A549 (cell line): ENCODE measurements at regions not wholly inside any gene's neighbourhood (a gene's known extent, or its start where the extent isn't known, plus 50 kb on each side); places are given as distances from the start of the nearest gene placed in this dataset.

Experiments used
- ATAC-seq, 2 experiments: fragments of 200-7000 bp in 1 of 2; fragments of >200 bp in 1 of 2; cut with Nextera tagmentation in 1 of 2; cut with Tn5 transposase in 1 of 2; 3 replicates each; pipeline versions ENCODE4 v1.8.0 to v1.9.1; 2018 to 2020; ENCODE audit warnings: mild to moderate bottlenecking in 1 of 2, moderate library complexity in 1 of 2
- CTCF ChIA-PET: fragments of 300-600 bp; sonication (Branson Sonifier 250); formaldehyde crosslinking; extraction: SDS; loops from one replicate; lab custom pipeline; 2021; ENCODE audit warnings: antibody characterized with exemption, inconsistent platforms; lab: Yijun Ruan, JAX
- POLR2A ChIA-PET: fragments of 350-600 bp; formaldehyde crosslinking; extraction: SDS; loops from one replicate; lab custom pipeline; 2021; ENCODE audit warnings: antibody characterized with exemption, inconsistent platforms; lab: Yijun Ruan, JAX
- DNase-seq, 2 experiments: peaks; one replicate each; pipeline versions ENCODE4 v3.0.0 to v3.0.0-alpha.2; 2011 to 2016; ENCODE audit warnings: low read depth in 1 of 2, low spot score in 1 of 2
- FAIRE-seq: peaks from 2 replicates; lab custom pipeline; 2011; peaks lifted over from hg19 to GRCh38; lab: Jason Lieb, UNC
- H3K27ac ChIP-seq, 2 experiments: fragments of >200 bp; sonication (Bioruptor Twin); formaldehyde crosslinking; 3 replicates each; pipeline ENCODE4 v1.5.1; 2016 to 2017
- H3K4me1 ChIP-seq: fragments of >200 bp; sonication (Bioruptor Twin); formaldehyde crosslinking; 3 replicates; pipeline ENCODE4 v1.6.1; 2016
- H3K4me2 ChIP-seq: fragments of >200 bp; sonication (Bioruptor Twin); formaldehyde crosslinking; 3 replicates; pipeline ENCODE4 v1.6.1; 2016
- H3K4me3 ChIP-seq: fragments of >200 bp; sonication (Bioruptor Twin); formaldehyde crosslinking; 3 replicates; pipeline ENCODE4 v1.5.1; 2016
- H3K9me3 ChIP-seq: fragments of >200 bp; sonication (Bioruptor Twin); formaldehyde crosslinking; 3 replicates; pipeline ENCODE4 v1.6.1; 2016
- ATOH8 ChIP-seq: fragments of 250-450 bp; sonication (Bioruptor Pico); IDR thresholded peaks from 2 replicates; pipeline ENCODE4 v1.5.0; 2020; ENCODE audit warnings: low read depth, mild to moderate bottlenecking, moderate library complexity
- BCL3 ChIP-seq: fragments of >200 bp; sonication (Bioruptor Twin); formaldehyde crosslinking; IDR thresholded peaks from 3 replicates; pipeline ENCODE4 v1.6.1; 2016
- CBX2 ChIP-seq: fragments of 200-600 bp; sonication (generic); IDR thresholded peaks from 2 replicates; pipeline ENCODE4 v1.6.1; 2016; ENCODE audit warnings: low read depth, mild to moderate bottlenecking, borderline replicate concordance
- CEBPB ChIP-seq, 2 experiments: fragments of >200 bp in 1 of 2; sonication (Bioruptor Twin) in 1 of 2; formaldehyde crosslinking in 1 of 2; IDR thresholded peaks; 2 replicates each; pipeline ENCODE4 v1.6.1; 2012 to 2016
- CHD2 ChIP-seq: fragments of 150-350 bp; IDR thresholded peaks from 2 replicates; pipeline ENCODE4 v1.6.1; 2014; ENCODE audit warnings: low read length; ENCODE audit not compliant: partially characterized antibody
- EHF ChIP-seq: fragments of 250-450 bp; sonication (Bioruptor Pico); IDR thresholded peaks from 2 replicates; pipeline ENCODE4 v1.5.0; 2020; ENCODE audit warnings: mild to moderate bottlenecking
- EHMT2 ChIP-seq: fragments of 200-600 bp; sonication (generic); IDR thresholded peaks from 2 replicates; pipeline ENCODE4 v1.6.1; 2016; ENCODE audit warnings: antibody characterized with exemption, low read depth, mild to moderate bottlenecking, moderate library complexity
- FOSB ChIP-seq: fragments of 250-450 bp; sonication (Bioruptor Pico); IDR thresholded peaks from 2 replicates; pipeline ENCODE4 v1.5.0; 2020; ENCODE audit warnings: mild to moderate bottlenecking, moderate library complexity
- FOSL2 ChIP-seq, 2 experiments: fragments of 450-650 bp in 1 of 2; fragments of >200 bp in 1 of 2; sonication (Bioruptor Twin) in 1 of 2; formaldehyde crosslinking; IDR thresholded peaks; 2 replicates each; pipeline versions ENCODE4 v1.5.0 to v1.6.1; 2016 to 2020; ENCODE audit warnings: mild to moderate bottlenecking in 1 of 2, moderate library complexity in 1 of 2
- GATA3 ChIP-seq: IDR thresholded peaks from 2 replicates; pipeline ENCODE4 v1.6.1; 2012; ENCODE audit warnings: borderline replicate concordance
- HES2 ChIP-seq: fragments of >200 bp; sonication (Bioruptor Twin); formaldehyde crosslinking; IDR thresholded peaks from 2 replicates; pipeline ENCODE4 v1.6.1; 2016
- JUN ChIP-seq, 2 experiments: fragments of >200 bp; sonication (Bioruptor Twin); formaldehyde crosslinking; IDR thresholded peaks; 2 replicates in 1 of 2; 3 replicates in 1 of 2; pipeline ENCODE4 v1.6.1; 2016 to 2017
- KDM5A ChIP-seq: fragments of 200-600 bp; sonication (generic); IDR thresholded peaks from 2 replicates; pipeline ENCODE4 v1.6.1; 2016; ENCODE audit warnings: antibody characterized with exemption, mild to moderate bottlenecking
- MYC ChIP-seq: IDR thresholded peaks from 2 replicates; pipeline ENCODE4 v1.6.1; 2012; ENCODE audit warnings: mild to moderate bottlenecking, inconsistent platforms, low read length, improper control_type of control experiment, borderline replicate concordance
- NR3C1 ChIP-seq: fragments of >200 bp; sonication (Bioruptor Twin); formaldehyde crosslinking; IDR thresholded peaks from 3 replicates; pipeline ENCODE4 v1.6.1; 2017
- POLR2A ChIP-seq: IDR thresholded peaks from 2 replicates; pipeline ENCODE4 v1.6.1; 2012; ENCODE audit warnings: mild to moderate bottlenecking, low read length
- RAD21 ChIP-seq, 2 experiments: fragments of >200 bp in 1 of 2; sonication (Bioruptor Twin) in 1 of 2; formaldehyde crosslinking in 1 of 2; IDR thresholded peaks in 1 of 2; conservative IDR thresholded peaks in 1 of 2; 2 replicates in 1 of 2; 3 replicates in 1 of 2; pipeline ENCODE4 v1.6.1; 2012 to 2018; ENCODE audit warnings: inconsistent platforms in 1 of 2
- RARB ChIP-seq: fragments of 250-450 bp; sonication (Bioruptor Pico); IDR thresholded peaks from 2 replicates; pipeline ENCODE4 v1.8.0; 2021; ENCODE audit warnings: mild to moderate bottlenecking, moderate library complexity
- SMC3 ChIP-seq: fragments of >200 bp; sonication (Bioruptor Twin); formaldehyde crosslinking; IDR thresholded peaks from 3 replicates; pipeline ENCODE4 v1.6.1; 2018; ENCODE audit warnings: inconsistent platforms
- SREBF2 ChIP-seq: fragments of 450-650 bp; IDR thresholded peaks from 2 replicates; pipeline ENCODE4 v1.6.1; 2014; ENCODE audit warnings: mild to moderate bottlenecking, moderate library complexity
- USF2 ChIP-seq: fragments of 450-650 bp; IDR thresholded peaks from 2 replicates; pipeline ENCODE4 v1.6.1; 2014; ENCODE audit warnings: antibody characterized with exemption
- ZC3H11A ChIP-seq: fragments of 450-650 bp; IDR thresholded peaks from 2 replicates; pipeline ENCODE4 v1.6.1; 2014; ENCODE audit warnings: antibody characterized with exemption, mild to moderate bottlenecking
- ZFP36 ChIP-seq: fragments of 450-650 bp; IDR thresholded peaks from 2 replicates; pipeline ENCODE4 v1.6.1; 2014; ENCODE audit warnings: borderline replicate concordance; ENCODE audit not compliant: partially characterized antibody
- ZNF302 ChIP-seq: fragments of 250-450 bp; sonication (Bioruptor Pico); IDR thresholded peaks from 2 replicates; pipeline ENCODE4 v1.9.0; 2021; ENCODE audit warnings: inconsistent platforms, mild to moderate bottlenecking, moderate library complexity
- ZSCAN20 ChIP-seq: fragments of 250-450 bp; sonication (Bioruptor Pico); IDR thresholded peaks from 2 replicates; pipeline ENCODE4 v1.8.0; 2022; ENCODE audit warnings: mild to moderate bottlenecking, moderate library complexity
- WGBS: methylation state at CpG from one replicate; pipeline ENCODE4 v1.1.6; 2017; ENCODE audit errors: missing lambda C conversion rate; 5-methylcytosine and 5-hydroxymethylcytosine counted together

GRCh38 chr6:19434065-19434464, 403.1 kb upstream of the ID4 start:
- no peak for FAIRE-seq
- TF ChIP-seq MYC (no peak), ATOH8 (CRISPR knock-in tag) (no peak), NR3C1 (no peak), POLR2A (no peak)
- TF ChIP-seq, all 56 proteins: peak for 0
- DNase-seq (no peak), ATAC-seq (no peak)
- WGBS: 73% methylated on average over 2 of the region's 2 CpGs
- Histone ChIP-seq H3K27ac (no peak overlapping the region), H3K4me1 (0 out of 3 replicates have a peak, but pooled peaks cover 4% of the 10 kb centered on the region), H3K4me2 (no peak overlapping the region), H3K9me3 (no peaks in the 10 kb centered on the region), H3K4me3 (no peak overlapping the region)
- ChIA-PET CTCF (no interaction called here), POLR2A (no interaction called here)

- WGBS: 55% methylated on average over 3 of the region's 3 CpGs
- DNase-seq (no peak), ATAC-seq (no peak), FAIRE-seq (no peak)
- Histone ChIP-seq H3K4me1 (0 out of 3 replicates have a peak, but pooled peaks cover 4% of the 10 kb centered on the region), H3K4me2 (no peak overlapping the region), H3K9me3 (no peaks in the 10 kb centered on the region), H3K4me3 (no peak overlapping the region), H3K27ac (no peak overlapping the region)
- POLR2A ChIA-PET: no interaction called here
- CTCF ChIA-PET: no interaction called here
- TF ChIP-seq RARB: no peak
- TF ChIP-seq, all 56 proteins: peak for 0
Observed at GRCh38 chr6:19435755-19436154, 401.4 kb upstream of the ID4 start.

GRCh38 chr6:19438566-19439353, 398.4 kb upstream of the ID4 start:
- WGBS: 76% methylated on average over 8 of the region's 8 CpGs
- CTCF ChIA-PET: no interaction called here
- POLR2A ChIA-PET: no interaction called here
- no peaks in the 10 kb centered on the region for H3K4me1 ChIP-seq
- no peaks in the 10 kb centered on the region for H3K9me3 ChIP-seq
- ATAC-seq (no peak), FAIRE-seq (no peak), DNase-seq (no peak)
- H3K4me2 ChIP-seq: no peak overlapping the region
- no peak overlapping the region for H3K27ac ChIP-seq
- H3K4me3 ChIP-seq: no peak overlapping the region
- no peak for TF ChIP-seq ZFP36
- no peak for TF ChIP-seq CHD2
- no peak for TF ChIP-seq HES2
- no peak for TF ChIP-seq FOSB (CRISPR knock-in tag)
- TF ChIP-seq SREBF2: no peak
- no peak for TF ChIP-seq RAD21 (conservative IDR thresholded peaks at IDR 0.05 in 1 of 2, IDR thresholded peaks at IDR 0.05 in 1 of 2)
- no peak for TF ChIP-seq GATA3
- TF ChIP-seq EHF (CRISPR knock-in tag): no peak
- TF ChIP-seq SMC3: no peak
- TF ChIP-seq BCL3: no peak

- no peak overlapping the region for H3K4me3 ChIP-seq
- no peaks in the 10 kb centered on the region for H3K9me3 ChIP-seq
- 67% methylated on average over 3 of the region's 3 CpGs for whole genome bisulfite sequencing
- ChIA-PET CTCF (no interaction called here), POLR2A (no interaction called here)
- H3K27ac ChIP-seq: no peak overlapping the region
- no peaks in the 10 kb centered on the region for H3K4me1 ChIP-seq
- DNase-seq (no peak), FAIRE-seq (no peak), ATAC-seq (no peak)
- H3K4me2 ChIP-seq: no peak overlapping the region
- TF ChIP-seq ZSCAN20 (CRISPR knock-in tag) (no peak), SREBF2 (no peak), JUN (IDR thresholded peaks at IDR 0.05) (no peak), ZNF302 (CRISPR knock-in tag) (no peak), CBX2 (no peak), FOSL2 (IDR thresholded peaks at IDR 0.05) (no peak), FOSL2 (CRISPR knock-in tag; IDR thresholded peaks at IDR 0.05) (no peak), MYC (no peak), CEBPB (IDR thresholded peaks at IDR 0.05) (no peak), BCL3 (no peak), ZC3H11A (no peak), KDM5A (no peak), EHMT2 (no peak), ZFP36 (no peak), USF2 (no peak)
Observed at GRCh38 chr6:19440531-19440930, 396.6 kb upstream of the ID4 start.
